GM04504 (cell line): ENCODE measurements at regions not wholly inside any gene's neighbourhood (a gene's known extent, or its start where the extent isn't known, plus 50 kb on each side); places are given as distances from the start of the nearest gene placed in this dataset.
"Not testable (repeated sequence)": the region's sequence is repeated elsewhere in the genome, so short reads cannot be mapped to it uniquely, and the experiment has no call there.

Experiments used
- DNase-seq: peaks from one replicate; pipeline ENCODE4 v3.0.0-alpha.2; 2012; ENCODE audit warnings: low read depth

DNA sequence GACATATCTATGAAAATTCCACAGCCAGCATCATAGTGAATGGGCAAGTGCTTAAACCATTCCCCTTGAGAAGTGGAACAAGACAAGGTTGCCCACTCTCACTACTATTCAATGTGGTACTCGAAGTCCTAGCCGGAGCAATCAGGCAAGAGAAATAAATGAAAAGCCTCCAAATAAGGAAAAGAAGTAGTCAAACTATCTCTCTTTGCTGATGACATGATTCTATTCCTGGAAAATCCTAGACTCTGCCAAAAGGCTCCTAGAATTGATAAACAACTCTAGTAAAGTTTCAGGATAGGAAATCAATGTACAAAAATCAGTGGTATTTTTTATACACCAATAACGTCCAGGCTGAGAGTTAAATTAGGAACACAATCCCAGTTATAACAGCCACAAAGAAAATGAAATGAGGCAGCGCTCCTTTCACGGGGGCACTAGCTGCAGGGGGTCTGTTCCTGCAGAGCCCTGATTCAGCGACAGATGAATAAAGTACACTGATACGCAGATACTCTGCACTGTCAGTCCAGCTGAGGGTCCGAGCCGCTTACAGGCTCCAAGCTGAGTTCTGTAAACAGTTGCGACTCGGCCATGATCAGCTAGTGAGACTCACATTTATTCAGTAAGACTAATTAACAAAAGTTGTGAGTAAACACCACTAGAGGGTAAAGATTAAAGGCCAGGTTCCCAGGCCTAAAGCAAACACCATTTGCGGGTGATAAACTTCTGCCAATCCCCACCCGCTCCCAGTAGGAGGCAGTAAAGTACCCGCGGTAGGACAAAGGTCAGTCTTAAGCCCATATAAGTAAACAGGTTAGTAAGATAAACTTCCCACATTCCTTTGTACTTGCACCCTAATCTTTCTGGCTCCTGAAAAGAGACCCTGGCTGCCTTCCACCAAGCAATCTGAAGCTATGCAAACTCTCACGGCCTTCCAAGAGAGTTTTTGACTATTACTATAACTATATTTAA is 290.6 kb upstream of the GRID2 start:
- DNase-seq: no peak

- no peak for DNase-seq
These were observed 289.7 kb upstream of the GRID2 start for GRCh38 chr4:92014067-92014466.

GRCh38 chr4:92021203-92021602 is 282.6 kb upstream of the GRID2 start:
- DNase-seq: no peak

- DNase-seq: no peak
These were observed 282.0 kb upstream of the GRID2 start for GRCh38 chr4:92021788-92022187.

DNA sequence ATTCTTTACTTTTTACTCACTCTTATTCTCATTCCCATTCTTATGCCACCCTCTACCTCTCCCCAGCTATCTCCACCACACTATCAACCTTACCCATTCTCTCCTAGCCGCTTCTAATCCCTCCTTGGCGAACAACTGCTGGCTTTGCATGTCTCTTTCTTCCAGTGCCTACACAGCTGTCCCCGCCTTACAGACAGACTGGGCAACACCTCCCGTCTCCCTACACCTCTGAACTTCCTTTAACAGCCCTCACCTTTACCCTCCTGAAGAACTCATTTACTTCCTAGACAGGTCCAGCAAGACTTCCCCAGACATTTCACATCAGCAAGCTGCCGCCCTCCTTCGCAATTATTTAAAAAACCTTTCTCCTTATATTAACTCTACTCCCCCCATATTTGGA is 274.9 kb upstream of the GRID2 start:
- DNase-seq: not testable (repeated sequence)

GRCh38 chr4:92031825-92032224 is 271.9 kb upstream of the GRID2 start:
- no peak for DNase-seq

DNA sequence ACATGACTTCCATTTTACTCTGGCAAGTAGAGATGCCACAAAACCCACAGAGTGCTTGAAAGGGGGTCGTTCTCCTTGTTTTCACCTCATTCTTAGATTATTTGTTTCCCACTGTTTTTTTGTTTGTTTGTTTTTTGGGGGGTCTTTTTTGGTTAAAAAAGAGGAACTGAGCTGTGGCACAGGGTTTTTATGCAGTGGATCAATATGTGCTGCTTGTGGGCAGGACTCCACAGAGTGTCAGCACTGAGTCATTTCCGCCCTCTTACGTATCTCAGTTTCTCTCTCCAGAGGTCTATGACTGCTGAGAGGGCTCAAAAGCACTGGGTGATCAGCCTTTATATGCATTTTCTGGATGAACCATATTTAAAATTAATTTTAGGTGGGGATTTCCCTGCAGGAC is 268.1 kb upstream of the GRID2 start:
- DNase-seq: no peak

DNA sequence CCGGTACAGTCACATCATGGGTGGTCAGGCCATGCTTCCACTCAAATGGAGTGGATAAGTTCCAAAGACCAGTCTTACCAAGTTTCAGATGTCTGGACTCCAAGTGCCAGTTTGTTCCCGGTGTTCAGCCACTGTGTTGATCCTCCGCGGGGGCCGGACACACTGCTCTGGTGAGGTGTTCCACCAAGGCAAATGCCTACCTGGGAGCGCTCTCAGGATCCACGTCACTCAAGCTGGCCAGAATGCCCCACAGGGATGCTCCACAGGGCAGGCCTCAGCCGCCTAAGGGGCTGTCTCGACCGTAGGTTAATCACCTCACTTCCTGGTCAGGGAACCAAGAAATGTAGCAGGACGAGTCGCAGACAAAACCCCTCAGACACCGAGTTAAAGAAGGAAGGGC is 258.0 kb upstream of the GRID2 start:
- no peak for DNase-seq

DNA sequence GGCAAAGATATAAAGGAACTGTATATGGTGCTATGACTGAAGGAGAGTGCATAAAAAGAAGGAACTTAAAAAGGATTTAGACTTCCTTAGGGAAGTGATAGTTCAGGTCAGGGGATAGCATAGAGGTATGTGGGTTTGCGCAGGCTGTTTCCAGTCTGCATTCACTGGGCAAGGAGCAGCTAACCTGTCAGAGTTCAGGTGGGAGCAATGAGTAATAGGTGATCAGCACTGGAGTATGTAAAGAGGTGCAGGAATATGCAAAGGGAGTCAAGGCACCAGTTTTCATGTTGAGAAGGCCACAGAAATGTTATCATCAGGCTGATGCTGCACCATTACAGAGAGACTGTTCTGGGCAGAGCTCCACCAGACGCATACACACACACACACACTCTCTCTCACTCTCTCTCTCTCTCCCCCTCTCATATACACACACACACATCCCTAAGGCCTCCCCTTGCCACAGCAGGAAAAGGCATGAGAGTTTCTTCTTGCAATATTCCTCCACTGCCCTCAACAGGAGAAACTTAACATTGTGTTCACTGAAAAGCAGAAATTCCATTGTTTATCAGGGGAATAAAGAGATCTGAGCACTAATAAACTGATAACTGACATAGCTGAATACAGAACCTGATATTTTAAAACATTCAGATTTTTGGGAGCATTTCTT is 256.4 kb upstream of the GRID2 start:
- no peak for DNase-seq

GRCh38 chr4:92050875-92051274 is 252.9 kb upstream of the GRID2 start:
- DNase-seq: no peak

DNA sequence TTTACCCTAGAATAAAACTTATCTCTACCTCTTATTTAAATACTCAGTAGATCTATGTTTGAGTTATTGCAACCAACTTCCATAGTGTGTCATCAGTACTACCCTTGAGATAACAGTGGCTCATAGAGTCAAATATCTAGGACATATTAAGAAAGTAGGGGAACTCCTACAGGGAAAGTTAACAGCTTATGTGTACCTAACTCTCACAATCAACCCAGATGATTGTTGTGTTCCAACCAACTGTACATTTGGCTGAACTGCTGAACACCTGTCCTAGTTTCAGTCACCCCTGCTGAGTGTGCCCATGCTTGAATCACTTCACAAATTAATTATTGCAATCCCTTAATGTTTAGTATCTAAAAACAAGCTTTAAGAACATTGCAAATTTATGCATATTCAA is 244.2 kb upstream of the GRID2 start:
- no peak for DNase-seq

- no peak for DNase-seq
These were observed 243.4 kb upstream of the GRID2 start for GRCh38 chr4:92060333-92060732.

- DNase-seq: no peak
These were observed 239.2 kb upstream of the GRID2 start for GRCh38 chr4:92064574-92064973.

GRCh38 chr4:92066485-92066884 is 237.3 kb upstream of the GRID2 start:
- DNase-seq: no peak

- no peak for DNase-seq
These were observed 232.2 kb upstream of the GRID2 start for GRCh38 chr4:92071587-92071986.

- DNase-seq: no peak
These were observed 228.9 kb upstream of the GRID2 start for GRCh38 chr4:92074839-92075238.

DNA sequence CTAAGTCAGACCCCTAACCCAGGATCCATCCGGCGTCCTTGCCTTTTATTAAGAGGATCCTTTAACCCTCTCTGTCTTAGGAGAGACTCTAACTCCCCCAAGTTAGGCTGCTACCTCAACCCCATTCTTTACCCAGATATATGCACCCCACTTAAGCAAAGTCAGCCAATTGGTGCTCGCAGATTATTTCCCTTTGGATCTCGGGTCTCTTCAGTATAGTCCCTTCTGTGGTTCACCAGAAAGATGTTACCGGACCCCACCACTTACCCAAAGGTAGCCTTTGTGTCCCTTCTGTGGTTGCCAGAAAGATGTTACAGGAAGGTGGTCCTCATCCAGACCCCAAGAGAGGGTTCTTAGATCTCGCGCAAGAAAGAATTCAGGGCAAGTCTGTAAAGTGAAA is 212.9 kb upstream of the GRID2 start:
- DNase-seq: no peak

DNA sequence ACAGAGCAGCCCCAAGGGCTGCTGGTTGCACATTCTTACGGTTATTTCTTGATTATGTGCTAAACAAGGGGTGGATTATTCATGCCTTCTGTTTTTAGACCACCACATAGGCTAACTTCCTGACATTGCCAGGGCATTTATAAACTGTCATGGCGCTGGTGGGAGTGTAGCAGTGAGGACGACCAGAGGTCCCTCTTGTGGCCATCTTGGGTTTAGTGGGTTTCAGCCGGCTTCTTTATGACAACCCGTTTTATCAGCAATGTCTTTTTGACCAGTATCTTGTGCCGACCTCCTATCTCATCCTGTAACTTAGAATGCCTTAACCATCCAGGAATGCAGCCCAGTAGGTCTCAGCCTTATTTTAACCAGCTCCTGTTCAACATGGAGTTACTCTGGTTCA is 212.4 kb upstream of the GRID2 start:
- no peak for DNase-seq

DNA sequence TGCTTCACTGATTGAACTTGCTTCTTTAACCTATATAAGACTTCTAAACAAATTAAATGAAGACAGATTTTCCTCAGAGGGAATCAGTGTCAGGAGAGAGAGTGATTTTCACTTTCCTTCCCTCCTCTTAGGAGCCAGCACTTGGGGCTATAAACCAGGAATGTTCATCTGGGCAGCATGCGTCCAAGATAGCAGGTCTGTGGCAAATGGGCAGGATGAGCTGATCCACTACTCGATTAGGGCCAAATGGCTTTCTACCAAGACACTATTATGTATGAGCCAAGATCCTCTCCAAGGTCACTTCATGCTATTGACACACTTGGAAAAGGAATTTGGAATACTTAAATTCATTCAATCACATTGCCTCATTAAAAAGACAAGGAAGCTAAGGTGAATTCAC is 203.9 kb upstream of the GRID2 start:
- DNase-seq: no peak

DNA sequence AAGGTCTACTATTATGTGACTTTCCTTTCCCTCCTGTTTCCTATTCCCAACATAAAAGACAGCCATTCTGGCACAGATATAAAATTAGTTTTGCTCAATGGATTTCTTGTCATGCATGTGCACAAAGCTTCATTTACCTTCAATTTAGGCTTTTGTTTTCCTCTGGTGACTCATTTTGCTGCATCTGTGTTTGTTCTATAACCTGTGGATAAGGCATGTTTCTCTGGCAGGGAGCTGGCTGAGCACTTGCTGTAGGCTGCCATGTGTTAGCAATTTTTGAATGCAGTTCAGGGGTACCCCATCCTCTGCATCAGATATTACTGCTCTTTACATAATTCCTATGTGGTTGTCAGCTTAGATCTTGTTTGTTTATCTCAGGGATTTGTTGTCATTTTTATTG is 202.8 kb upstream of the GRID2 start:
- DNase-seq: no peak

- peak; percentile 1 for DNase-seq
These were observed 202.0 kb upstream of the GRID2 start for GRCh38 chr4:92101737-92102172.

DNA sequence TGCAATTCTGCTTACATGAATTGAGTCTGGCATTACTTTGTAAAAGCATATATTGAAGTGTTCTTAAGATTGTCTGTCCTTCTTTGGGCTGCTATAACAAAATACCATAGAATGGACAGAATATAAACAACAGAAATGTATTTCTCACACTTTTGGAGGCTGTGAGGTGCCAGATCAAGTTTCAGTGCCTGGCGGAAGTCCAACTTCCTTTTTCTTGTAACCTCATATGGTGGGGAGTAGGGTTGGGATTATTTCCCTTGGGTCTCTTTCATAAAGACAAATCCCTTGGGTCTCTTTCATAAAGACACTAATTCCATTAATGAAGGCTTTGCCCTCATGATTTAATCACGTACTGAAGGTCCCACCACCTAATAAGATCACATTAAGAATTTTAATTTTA is 199.3 kb upstream of the GRID2 start:
- no peak for DNase-seq

DNA sequence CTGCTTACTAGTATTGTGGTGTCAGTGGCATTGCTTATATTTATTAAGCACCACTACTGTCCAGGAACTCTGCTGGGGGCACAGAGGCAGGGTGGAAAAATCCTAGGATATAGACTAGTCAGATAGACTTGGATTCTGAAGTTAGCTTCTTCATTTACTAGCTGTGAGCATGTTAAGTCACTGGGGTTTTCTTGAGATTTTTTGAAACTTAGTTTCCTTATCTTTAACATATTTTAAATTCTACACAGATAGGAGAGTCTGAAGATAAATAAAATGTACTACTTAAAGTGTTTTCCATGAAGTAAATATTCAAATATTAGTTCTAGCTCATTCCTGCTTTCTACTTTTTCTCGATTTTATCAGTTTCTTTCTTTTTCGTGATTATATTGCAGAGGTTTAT is 196.9 kb upstream of the GRID2 start:
- DNase-seq: no peak
